ENCODE measurements at regions not wholly inside any gene's neighbourhood (a gene's known extent, or its start where the extent isn't known, plus 50 kb on each side); places are given as distances from the start of the nearest gene placed in this dataset.

- H2AFZ ChIP-seq (ENCODE audit: control insufficient read depth, low read length) = no peak overlapping the region
- H3K27ac ChIP-seq (ENCODE audit: control insufficient read depth, insufficient read depth, low read length) = no peak overlapping the region
- dilution Hi-C loops (cut with MboI; ENCODE audit: extremely low pct_ligation_motif_present, low sequenced_read_pairs) = no loop called here
- no peaks in the 10 kb centered on the region for H4K20me1 ChIP-seq (ENCODE audit: control insufficient read depth, extremely low read depth, insufficient read depth, low read length)
- DNase-seq (ENCODE audit: low read depth, low spot score) (no peak), FAIRE-seq (no peak)
- H3K36me3 ChIP-seq (ENCODE audit: control insufficient read depth in 2 of 2, extremely low read depth in 1 of 2, insufficient read depth in 2 of 2, low read length in 2 of 2) = no peaks in the 10 kb centered on the region
- no peak overlapping the region for H3K4me2 ChIP-seq (ENCODE audit: control insufficient read depth, extremely low read depth, insufficient read depth, low read depth, low read length)
- H3K4me1 ChIP-seq (ENCODE audit: control insufficient read depth, extremely low read depth, insufficient read depth, low read length) = no peaks in the 10 kb centered on the region
- H3K27me3 ChIP-seq (ENCODE audit: control insufficient read depth, extremely low read depth, insufficient read depth, low read length) = no peaks in the 10 kb centered on the region
- H3K9ac ChIP-seq (ENCODE audit: control insufficient read depth, extremely low read depth, insufficient read depth, low read length) = no peak overlapping the region
- H3K79me2 ChIP-seq (ENCODE audit: control insufficient read depth, insufficient read depth, low read length) = no peaks in the 10 kb centered on the region
- no peak for TF ChIP-seq EZH2 (IDR thresholded peaks at IDR 0.05; ENCODE audit: low read length)
- no peak for TF ChIP-seq CTCF (optimal IDR thresholded peaks at IDR 0.05 in 1 of 3, IDR thresholded peaks at IDR 0.05 in 1 of 3, conservative IDR thresholded peaks at IDR 0.05 in 1 of 3; ENCODE audit: extremely low read depth in 1 of 3, insufficient read depth in 2 of 3, low read length in 3 of 3)
- no peaks in the 10 kb centered on the region for H3K9me3 ChIP-seq (ENCODE audit: control insufficient read depth, low read depth, low read length)
- H3K9me1 ChIP-seq (ENCODE audit: control insufficient read depth, extremely low read depth, insufficient read depth, low read length) = no peaks in the 10 kb centered on the region
- H3K4me3 ChIP-seq (ENCODE audit: control insufficient read depth in 2 of 3, extremely low read depth in 1 of 3, insufficient read depth in 2 of 3, low read depth in 1 of 3, low read length in 3 of 3) = no peak overlapping the region
Observed at GRCh38 chr5:104513121-104513602, 950.6 kb upstream of the NUDT12 start.

GRCh38 chr5:104512063-104512825, 949.7 kb upstream of the NUDT12 start:
- H3K9me3 ChIP-seq (ENCODE audit: control insufficient read depth, low read depth, low read length) = no peaks in the 10 kb centered on the region
- H3K4me2 ChIP-seq (ENCODE audit: control insufficient read depth, extremely low read depth, insufficient read depth, low read depth, low read length) = no peak overlapping the region
- H3K4me1 ChIP-seq (ENCODE audit: control insufficient read depth, extremely low read depth, insufficient read depth, low read length) = no peaks in the 10 kb centered on the region
- H3K27me3 ChIP-seq (ENCODE audit: control insufficient read depth, extremely low read depth, insufficient read depth, low read length) = no peaks in the 10 kb centered on the region
- H3K9ac ChIP-seq (ENCODE audit: control insufficient read depth, extremely low read depth, insufficient read depth, low read length) = no peak overlapping the region
- no peak for FAIRE-seq
- H3K36me3 ChIP-seq (ENCODE audit: control insufficient read depth in 2 of 2, extremely low read depth in 1 of 2, insufficient read depth in 2 of 2, low read length in 2 of 2) = no peaks in the 10 kb centered on the region
- dilution Hi-C loops (cut with MboI; ENCODE audit: extremely low pct_ligation_motif_present, low sequenced_read_pairs) = no loop called here
- H3K79me2 ChIP-seq (ENCODE audit: control insufficient read depth, insufficient read depth, low read length) = no peaks in the 10 kb centered on the region
- no peak overlapping the region for H3K4me3 ChIP-seq (ENCODE audit: control insufficient read depth in 2 of 3, extremely low read depth in 1 of 3, insufficient read depth in 2 of 3, low read depth in 1 of 3, low read length in 3 of 3)
- H2AFZ ChIP-seq (ENCODE audit: control insufficient read depth, low read length) = no peak overlapping the region
- no peak for TF ChIP-seq CTCF (optimal IDR thresholded peaks at IDR 0.05 in 1 of 3, IDR thresholded peaks at IDR 0.05 in 1 of 3, conservative IDR thresholded peaks at IDR 0.05 in 1 of 3; ENCODE audit: extremely low read depth in 1 of 3, insufficient read depth in 2 of 3, low read length in 3 of 3)
- no peak for TF ChIP-seq EZH2 (IDR thresholded peaks at IDR 0.05; ENCODE audit: low read length)
- no peak overlapping the region for H3K27ac ChIP-seq (ENCODE audit: control insufficient read depth, insufficient read depth, low read length)
- no peaks in the 10 kb centered on the region for H3K9me1 ChIP-seq (ENCODE audit: control insufficient read depth, extremely low read depth, insufficient read depth, low read length)
- no peak for DNase-seq (ENCODE audit: low read depth, low spot score)
- no peaks in the 10 kb centered on the region for H4K20me1 ChIP-seq (ENCODE audit: control insufficient read depth, extremely low read depth, insufficient read depth, low read length)
